ENCODE measurements at regions not wholly inside any gene's neighbourhood (a gene's known extent, or its start where the extent isn't known, plus 50 kb on each side); places are given as distances from the start of the nearest gene placed in this dataset.

DNA sequence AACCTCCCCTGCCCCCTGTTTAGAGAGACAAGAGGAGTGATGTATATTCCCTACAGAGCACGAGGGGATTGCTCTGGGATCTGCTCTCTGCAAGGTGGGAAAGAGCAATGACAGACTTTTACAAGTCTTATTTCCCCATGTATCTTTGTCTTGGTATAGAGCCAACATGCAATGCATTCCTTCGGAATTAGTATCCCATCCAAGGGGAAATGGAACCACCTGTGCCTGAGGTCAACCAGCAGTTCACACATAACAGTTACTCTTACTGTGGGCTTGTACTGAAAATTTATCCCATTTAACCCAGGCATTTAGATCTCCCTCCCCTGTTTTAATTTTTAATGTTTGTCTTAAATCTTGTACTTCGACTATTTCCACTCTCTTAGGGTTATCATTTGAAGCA lies 250.4 kb downstream of the C6orf118 start:
- TF ChIP-seq EZH2 (IDR thresholded peaks at IDR 0.05), result no peak
- TF ChIP-seq POLR2AphosphoS5 (IDR thresholded peaks at IDR 0.05; ENCODE audit: borderline replicate concordance, low read depth, low read length), result no peak
- TF ChIP-seq FOXP2 (optimal IDR thresholded peaks at IDR 0.05; ENCODE audit: control extremely low read depth, extremely low read length, insufficient read depth), result no peak
